Occipital lobe (tissue), 1 donor: ENCODE measurements at regions not wholly inside any gene's neighbourhood (a gene's known extent, or its start where the extent isn't known, plus 50 kb on each side); places are given as distances from the start of the nearest gene placed in this dataset.
"Not testable (repeated sequence)": the region's sequence is repeated elsewhere in the genome, so short reads cannot be mapped to it uniquely, and the experiment has no call there.

ENCODE experiments used
- DNase-seq: peaks from one replicate; lab custom pipeline; 2025; lab: John Stamatoyannopoulos, UW

- no peak for DNase-seq
Measured at GRCh38 chr2:8246137-8246536, 435.7 kb upstream of the ID2 start.

GRCh38 chr2:8247905-8248622 lies 433.8 kb upstream of the ID2 start:
- no peak for DNase-seq

- DNase-seq = no peak
Measured at GRCh38 chr2:8248623-8248957, 433.3 kb upstream of the ID2 start.

GRCh38 chr2:8249141-8249540 lies 432.7 kb upstream of the ID2 start:
- no peak for DNase-seq

- DNase-seq = no peak
Measured at GRCh38 chr2:8249769-8250168, 432.1 kb upstream of the ID2 start.

GRCh38 chr2:8250290-8250689 lies 431.6 kb upstream of the ID2 start:
- not testable (repeated sequence) for DNase-seq

GRCh38 chr2:8251291-8251690 lies 430.6 kb upstream of the ID2 start:
- no peak for DNase-seq

GRCh38 chr2:8251856-8252255 lies 430.0 kb upstream of the ID2 start:
- no peak for DNase-seq

- DNase-seq = no peak
Measured at GRCh38 chr2:8252997-8253694, 428.7 kb upstream of the ID2 start.

GRCh38 chr2:8253781-8254180 lies 428.1 kb upstream of the ID2 start:
- no peak for DNase-seq

- DNase-seq = not testable (repeated sequence)
Measured at GRCh38 chr2:8254214-8254613, 427.6 kb upstream of the ID2 start.

GRCh38 chr2:8254791-8255447 lies 426.9 kb upstream of the ID2 start:
- DNase-seq = no peak

- no peak for DNase-seq
Measured at GRCh38 chr2:8255448-8255800, 426.4 kb upstream of the ID2 start.

- DNase-seq = no peak
Measured at GRCh38 chr2:8256905-8257304, 425.0 kb upstream of the ID2 start.

GRCh38 chr2:8257502-8257901 lies 424.4 kb upstream of the ID2 start:
- DNase-seq = no peak

GRCh38 chr2:8258406-8258805 lies 423.4 kb upstream of the ID2 start:
- DNase-seq = no peak

GRCh38 chr2:8259106-8259840 lies 422.6 kb upstream of the ID2 start:
- no peak for DNase-seq

- DNase-seq = no peak
Measured at GRCh38 chr2:8259841-8260178, 422.0 kb upstream of the ID2 start.

- peak; percentile 72 for DNase-seq
Measured at GRCh38 chr2:8260213-8260612, 421.6 kb upstream of the ID2 start.

GRCh38 chr2:8263901-8264300 lies 418.0 kb upstream of the ID2 start:
- DNase-seq = no peak

- DNase-seq = no peak
Measured at GRCh38 chr2:8264981-8265380, 416.9 kb upstream of the ID2 start.

GRCh38 chr2:8265476-8266226 lies 416.2 kb upstream of the ID2 start:
- DNase-seq = no peak
